COLO668 (cell line): ENCODE measurements at regions not wholly inside any gene's neighbourhood (a gene's known extent, or its start where the extent isn't known, plus 50 kb on each side); places are given as distances from the start of the nearest gene placed in this dataset.

Source experiments
- DNase-seq: peaks from one replicate; lab custom pipeline; 2025; ENCODE audit not compliant: unreplicated experiment; lab: John Stamatoyannopoulos, UW

DNA sequence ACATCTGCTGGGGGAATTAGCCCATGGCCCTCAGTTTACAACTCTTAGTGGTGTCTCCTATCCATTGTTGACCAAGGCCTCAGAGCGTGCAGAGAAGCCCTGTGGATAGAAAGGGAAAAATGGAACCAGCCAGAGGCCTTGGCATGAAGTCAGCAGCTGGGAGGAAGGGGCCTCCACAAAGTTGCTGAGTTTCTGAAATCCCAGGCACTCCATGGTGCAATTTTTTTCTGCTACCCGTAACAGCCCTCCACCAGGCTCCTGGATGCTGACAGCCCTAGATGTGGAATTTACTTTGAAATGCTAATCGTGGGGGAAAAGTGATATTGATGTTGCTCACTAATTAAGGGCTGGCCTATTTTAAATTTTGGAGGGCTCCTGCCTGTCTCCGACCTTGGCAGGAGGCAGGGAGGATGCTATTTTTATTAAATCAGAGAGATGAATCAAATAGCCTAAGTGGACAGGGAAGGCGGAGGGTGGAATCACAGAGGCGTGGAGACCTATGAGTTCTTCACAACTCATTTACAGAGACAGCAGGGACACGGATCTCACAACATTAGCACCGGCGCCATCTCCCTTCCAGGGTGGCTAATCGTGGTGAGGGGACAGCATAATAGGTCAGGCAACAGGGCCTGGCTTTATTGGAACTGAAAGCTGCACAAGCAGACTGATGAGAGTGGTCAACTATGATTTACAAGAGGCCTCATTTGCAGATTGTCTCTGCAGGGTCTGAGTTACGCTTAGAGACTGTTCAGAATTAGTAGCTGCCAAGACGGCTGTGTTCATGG is 99.8 kb upstream of the WSCD2 start:
- DNase-seq = no peak

DNA sequence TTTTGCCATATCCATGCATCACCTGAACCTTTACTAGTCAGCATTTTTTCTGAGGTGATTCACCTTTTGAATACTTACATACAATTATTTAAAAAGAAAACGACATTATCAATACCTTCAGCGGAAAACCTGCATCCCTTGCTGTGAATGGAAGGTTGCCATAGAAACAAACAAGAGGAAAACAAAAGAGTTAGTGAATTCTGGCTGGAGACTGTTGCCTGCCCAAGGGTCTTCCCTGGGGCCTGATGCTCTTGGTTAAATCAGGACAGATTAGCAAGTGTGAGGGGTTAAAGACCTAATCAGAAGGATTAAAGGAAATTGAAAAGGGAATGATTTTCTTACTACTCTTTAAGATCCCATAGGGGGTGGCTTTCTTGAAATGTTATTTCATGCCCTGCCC is 96.0 kb upstream of the WSCD2 start:
- DNase-seq = no peak

DNA sequence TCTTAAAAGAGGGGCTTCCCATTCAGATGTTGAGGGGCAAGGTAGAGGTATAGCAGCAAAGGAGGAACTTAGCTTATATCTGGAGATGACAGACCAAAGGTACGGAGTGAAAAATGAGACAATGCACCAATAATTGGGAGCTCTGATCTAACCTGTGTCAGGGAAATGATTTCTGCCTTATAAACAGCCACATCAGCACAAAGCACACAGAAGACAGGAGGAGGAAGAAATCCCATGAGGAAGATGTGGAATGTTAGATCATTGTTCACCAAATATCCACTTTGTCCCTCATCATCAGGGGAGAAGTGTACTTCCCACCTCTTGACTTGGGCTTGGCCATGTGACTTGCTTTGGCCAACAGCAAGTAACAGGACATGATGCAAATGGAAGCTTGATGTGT is 93.7 kb upstream of the WSCD2 start:
- DNase-seq = no peak

DNA sequence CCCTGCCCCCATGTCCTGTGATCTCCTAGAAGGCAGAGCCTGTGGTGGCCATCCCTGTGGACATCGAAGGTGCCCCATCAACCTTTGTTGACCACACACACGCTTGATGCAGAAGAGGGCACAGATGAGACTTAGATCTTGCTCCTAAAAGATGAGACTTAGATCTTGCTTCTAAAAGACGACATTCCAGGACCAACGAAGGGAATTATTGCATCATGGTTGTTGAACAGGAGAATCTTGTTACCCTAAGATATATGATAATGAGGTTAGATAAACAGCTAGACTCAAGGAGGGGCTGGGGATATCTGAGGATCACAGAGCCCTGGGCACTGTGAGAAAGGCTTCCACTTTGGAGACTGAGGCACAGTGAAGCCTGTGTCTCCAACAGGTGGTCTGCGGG is 91.1 kb upstream of the WSCD2 start:
- DNase-seq = no peak

DNA sequence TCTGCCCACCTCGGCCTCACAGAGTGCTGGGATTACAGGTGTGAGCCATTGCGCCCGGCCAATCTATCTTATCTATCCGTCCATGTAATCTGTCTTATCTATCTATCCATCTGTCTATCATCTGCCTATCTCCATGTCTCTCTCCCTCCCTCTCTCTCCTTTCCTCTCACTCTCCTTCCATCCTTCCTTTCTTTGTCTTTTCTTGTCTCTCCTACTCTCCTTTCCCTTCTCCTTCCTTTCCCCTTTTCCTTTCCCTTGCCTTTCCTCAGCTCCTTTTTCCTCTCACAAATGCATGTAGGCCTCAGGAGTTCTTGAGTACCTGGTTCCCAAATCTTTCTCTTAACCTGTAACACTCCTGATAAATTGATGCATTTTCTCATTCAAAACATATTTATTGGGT is 89.3 kb upstream of the WSCD2 start:
- DNase-seq = no peak

DNA sequence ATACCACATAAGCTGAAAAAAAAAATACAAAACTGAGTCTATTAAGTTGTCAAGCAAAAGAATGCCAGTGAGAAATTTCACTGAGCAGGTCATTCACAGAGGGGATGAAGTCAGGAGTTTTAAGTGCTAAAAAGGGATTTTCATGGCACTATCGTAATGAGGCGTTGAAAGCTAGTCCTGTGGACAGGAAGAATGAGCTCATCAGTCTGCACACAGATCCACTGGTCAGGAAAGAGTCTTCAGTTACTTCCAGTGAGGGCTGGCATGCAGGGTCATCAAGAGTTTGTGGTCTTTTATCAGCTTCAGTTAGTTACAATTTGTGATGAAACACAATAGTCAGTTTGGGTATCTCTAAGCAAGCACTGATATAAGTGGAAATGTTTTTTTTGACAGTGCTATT is 88.1 kb upstream of the WSCD2 start:
- DNase-seq = no peak

DNA sequence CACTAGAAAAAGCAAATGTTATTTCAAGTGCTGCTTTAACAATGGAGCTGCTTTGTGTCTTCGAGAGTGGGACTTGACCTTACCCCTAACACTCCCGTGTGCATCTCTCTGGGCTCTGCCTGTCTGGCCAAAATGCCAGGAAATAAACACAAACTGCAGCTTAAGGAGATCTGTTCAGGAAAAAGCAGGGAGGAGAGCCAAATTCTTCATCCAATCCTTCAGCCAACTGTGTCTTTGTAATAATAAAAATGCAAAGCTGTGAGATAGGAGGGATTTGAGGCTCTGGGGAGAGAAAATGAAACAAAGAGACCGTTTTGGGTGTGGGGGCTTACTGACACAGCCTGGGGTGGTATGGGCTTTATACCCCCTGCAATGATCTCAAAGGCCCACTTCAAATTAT is 85.8 kb upstream of the WSCD2 start:
- no peak for DNase-seq

DNA sequence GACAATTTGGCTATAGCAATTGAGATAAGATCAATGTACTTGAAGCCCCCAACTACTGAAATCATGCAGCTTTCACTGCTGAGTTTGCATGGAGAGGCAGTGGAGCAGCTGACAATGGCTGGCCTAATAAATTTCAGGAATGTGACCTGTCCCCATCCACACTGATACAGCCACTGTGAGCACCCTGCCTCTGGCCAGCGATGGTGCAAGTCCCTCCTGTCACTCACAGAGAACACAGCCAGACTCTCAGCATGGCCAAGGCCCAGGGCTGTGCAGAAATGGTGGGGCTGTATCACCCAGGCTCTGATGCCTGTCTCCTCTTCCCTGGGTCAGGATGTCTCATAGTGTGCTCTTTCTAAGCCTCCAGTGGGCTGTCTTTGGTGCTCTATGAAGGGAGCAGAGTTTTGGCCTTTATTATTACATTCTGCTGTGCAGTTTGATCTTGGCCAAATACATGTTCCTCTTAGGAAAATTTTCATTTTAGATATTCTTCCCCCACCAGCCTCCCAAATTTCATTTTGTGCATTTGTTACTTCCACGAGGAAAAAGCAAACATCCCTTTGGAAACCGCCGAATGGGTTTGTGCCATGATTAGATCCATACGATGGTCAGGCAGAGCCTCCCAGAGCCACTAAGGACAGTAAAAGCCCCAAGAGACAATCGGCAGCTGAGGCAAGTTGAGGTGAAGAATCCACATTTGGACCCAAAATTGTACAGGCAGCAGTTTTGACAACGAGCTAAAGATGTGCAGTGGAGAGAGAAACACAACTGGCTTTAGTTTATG is 85.1 kb upstream of the WSCD2 start:
- no peak for DNase-seq

DNA sequence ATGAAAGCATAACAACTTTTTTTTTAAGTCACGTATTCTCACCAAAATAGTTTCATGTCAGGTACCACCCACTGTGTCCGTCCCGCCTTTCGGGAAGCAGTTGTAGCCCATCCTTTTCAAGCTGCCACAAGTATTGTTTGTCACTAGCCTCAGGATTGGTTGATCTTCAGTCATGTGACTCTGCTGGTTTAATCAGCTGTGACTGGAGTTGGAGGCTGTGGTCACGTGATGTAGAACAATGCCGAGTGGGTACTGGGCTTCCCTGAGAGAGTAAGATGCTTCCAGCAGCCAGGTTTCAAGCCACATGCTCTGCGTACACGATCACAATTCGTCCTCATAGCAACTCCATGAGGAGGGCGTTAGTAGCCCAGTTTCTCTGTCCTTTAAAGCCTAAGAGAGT is 83.0 kb upstream of the WSCD2 start:
- DNase-seq = no peak

DNA sequence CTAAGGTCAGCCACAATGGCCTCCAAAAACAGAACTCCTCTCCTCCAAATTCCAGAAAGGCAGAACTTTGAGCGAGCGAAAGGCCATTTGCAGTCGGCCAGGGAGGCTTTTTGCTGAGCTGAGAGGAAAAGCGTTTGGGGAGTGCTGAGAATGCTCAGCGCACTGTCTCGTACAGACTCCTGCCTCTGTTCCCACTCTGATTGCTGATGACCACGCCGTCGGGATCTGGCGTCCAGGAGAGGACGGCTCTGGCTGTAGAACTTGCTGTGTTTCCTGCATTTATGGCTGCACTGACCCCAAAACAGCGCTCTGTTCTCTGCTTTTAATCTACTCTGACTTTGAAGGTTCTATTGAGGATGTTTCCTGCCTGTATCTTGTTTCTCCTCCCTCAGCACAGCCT is 82.4 kb upstream of the WSCD2 start:
- no peak for DNase-seq

DNA sequence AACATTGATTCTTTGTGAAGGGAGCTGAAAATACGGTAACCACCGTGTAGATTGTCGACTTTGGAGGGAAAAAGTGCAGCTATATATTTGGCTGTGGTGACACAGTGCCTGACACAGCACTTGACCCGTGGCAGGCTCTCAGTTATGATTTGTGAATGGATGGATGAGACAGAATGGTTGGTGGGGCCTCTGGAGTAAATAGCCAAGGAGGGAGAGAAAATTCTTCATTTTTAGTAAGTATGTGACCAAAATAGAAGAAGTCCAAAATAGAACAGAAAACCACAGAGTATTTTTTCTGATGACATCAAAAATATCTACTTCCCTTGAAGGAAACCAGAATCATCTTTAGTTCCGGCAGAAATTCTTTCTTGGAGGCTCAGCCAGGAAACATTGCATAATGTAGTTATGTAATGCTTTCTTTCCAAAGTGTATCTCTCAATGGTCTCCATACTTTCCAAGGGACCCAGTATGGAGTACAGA is 82.0 kb upstream of the WSCD2 start:
- no peak for DNase-seq

DNA sequence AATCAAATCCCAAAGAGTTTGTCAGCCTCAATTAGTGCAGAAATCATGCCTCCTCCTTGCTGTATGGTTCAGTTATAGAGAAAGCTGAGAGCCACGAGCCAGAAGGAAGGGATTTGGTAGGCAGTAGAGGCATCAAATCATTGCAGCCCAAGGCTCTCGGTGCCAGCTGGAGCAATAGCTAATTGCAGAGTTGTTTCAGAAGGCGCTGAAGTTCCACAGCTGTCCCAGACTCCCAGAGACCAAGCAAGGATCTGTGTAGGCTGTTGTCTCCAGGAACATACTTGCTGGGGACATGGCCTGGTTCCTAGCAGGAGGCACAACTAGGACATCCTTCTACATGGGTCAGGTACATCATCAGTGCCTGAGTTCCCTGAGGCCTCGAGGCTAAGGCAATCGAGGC is 80.4 kb upstream of the WSCD2 start:
- no peak for DNase-seq

DNA sequence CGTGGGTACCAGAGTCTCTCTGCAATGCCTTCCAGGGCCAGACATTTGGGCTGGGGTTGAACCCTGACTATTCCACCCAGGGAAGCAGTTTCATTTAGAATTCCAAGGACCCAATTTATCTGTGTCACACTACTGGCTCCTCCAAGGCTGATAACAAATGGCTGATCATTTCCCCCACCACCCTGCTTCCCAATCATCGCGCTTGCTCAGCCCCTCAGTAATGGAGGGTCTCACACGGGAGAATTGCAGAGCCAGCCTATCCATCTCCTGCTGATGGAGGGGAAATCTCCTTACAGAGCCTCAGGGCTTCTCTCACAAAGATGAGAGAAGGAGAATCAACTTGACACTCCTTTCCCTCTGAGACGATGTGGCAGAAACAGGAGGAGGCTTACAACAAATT is 78.4 kb upstream of the WSCD2 start:
- DNase-seq = no peak

DNA sequence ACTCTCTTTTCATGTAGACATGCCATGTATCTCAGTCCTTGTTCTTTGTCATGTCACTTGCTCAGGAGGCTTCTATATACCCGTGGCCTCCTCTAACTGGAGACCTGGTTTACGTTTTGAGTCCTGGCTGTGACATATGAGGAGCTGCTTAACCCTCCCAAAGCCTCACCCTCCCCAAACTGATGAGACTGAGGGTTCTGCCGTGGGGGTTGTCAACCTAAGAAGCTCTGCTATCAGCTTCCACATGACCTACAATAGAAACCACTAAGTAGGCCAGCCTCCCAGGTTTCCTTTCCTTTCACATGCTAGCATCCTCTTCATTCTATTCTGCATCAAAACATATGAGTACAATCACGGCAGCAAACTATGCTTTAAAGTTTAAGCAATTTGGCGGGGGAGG is 76.8 kb upstream of the WSCD2 start:
- DNase-seq = no peak

DNA sequence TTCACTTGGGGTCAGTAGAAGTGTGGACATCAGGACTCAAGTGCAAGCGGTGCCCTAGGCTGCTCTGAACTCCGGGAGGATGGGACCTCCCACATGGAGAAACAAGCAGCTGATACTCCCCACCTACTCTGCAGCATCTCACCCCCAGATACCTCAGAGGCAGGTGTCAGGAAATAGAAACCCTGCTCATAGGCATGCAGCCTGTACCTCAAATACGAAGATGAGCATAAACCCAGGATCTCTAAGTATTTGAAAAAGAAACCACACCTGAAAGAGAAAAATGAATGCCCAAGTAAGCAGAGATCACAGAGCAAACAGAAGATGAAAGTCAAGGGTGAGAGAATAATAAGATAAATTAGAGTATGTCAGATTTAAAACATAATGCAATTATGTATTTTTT is 75.6 kb upstream of the WSCD2 start:
- no peak for DNase-seq

DNA sequence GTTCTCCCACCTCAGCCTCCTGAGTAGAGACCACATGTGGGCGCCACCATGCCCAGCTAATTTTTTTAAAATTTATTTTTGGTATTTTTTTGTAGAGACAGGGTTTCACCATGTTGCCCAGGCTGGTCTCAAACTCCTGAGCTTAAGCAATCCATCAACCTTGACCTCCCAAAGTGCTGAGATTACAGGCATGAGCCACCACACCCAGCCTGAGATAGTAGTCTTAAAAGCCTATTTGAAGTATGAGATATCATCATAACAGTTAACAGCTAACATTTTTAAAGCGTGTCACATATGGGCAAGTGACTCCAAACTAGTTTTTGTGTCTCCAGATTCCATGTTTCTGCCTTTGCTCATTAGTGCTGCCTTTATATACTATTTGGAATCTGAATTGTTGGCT is 74.6 kb upstream of the WSCD2 start:
- DNase-seq = no peak

DNA sequence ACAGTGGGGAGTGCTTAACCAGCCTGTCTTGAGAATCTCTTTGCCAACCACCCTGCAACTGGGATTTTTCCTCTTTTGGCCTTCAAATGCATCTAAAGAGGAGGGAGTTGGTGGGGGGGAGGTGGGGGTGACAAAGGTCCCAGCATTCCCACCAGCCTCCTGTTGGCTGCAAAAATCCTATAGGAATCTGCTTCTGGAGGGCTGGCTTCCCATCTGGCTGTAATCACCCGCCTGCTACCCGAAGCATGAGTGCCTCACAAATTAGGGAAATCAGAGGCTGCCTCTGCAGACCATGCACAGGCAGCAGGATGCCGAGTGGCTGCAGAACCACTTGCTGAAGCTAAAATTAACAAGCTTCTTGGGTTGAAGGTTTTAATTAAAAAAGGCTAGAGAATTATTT is 73.9 kb upstream of the WSCD2 start:
- no peak for DNase-seq

DNA sequence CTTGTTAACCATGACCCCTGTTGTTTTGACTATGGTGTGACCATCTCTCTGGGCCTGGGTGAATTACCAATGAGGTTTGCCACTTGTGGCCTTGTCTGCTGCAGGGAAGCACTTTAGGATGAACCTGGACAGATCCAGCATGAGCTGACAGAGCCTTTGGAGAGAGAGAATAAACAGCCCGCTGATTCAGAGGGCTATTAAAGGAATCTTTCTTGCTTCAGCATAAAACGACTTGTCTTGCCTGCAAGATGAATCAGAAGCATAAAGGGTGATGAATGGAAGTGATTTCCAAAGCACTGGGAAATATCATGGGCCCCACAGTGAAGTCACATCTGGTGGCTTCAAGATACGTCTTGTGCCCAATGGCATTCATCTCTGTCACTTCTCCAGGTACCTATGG is 69.0 kb upstream of the WSCD2 start:
- DNase-seq = no peak

DNA sequence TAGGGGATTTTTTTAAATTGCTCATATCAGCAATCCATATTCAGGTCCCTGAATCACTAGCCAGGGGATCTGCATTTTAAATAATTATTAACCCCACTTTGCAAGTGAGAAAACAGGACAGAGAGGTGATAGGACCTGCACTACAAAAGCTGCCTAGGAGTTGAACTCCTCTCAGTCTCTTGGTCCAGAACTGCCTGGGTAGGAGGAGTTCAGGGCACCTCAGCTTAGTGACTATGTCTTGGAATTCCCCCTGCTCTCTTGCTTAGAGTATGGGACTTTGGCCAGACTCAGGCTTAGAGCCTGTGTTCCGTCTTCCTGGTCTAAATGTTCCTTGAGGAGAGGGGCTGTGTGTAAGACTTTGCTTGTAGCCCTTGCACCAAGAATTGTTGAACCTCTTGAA is 68.2 kb upstream of the WSCD2 start:
- no peak for DNase-seq

DNA sequence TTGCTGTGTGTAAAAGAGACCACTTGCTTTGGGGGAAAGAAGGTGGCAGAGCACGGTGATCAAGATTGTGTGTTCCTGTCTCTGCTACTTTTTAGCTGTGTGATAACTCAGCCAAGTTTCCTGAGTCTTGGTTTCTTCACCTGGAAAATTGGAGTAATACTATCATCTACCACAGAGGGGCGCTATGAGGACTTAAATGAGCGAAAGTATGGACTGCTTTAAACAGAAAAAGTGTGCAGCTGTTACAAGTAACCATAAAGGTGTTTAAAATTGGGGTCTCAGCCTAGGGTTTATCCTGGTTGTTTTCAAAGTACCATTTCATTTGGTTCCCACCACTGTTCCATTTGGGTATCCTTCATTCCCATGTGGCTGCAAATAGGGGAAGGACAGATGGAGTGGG is 65.9 kb upstream of the WSCD2 start:
- no peak for DNase-seq

DNA sequence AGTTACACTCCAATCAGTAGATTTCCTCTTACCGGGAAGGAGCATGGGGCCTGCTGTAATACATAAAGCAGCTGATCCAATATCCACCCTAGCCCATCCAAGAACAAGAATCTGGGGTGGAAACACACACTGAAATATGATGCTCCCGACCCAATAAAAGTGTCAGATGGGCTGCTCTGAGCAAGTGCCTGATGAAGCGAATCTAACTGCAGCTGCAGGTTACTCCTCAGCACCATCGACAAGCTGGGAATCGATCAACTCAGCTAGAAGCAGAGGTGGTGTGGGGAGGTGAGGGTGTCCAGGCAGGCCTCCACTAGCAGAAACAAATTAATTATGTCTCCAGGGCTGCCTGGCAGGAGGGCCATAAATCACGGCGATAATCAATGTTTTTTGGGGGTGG is 64.0 kb upstream of the WSCD2 start:
- DNase-seq = no peak
